ENCODE measurements at regions not wholly inside any gene's neighbourhood (a gene's known extent, or its start where the extent isn't known, plus 50 kb on each side); places are given as distances from the start of the nearest gene placed in this dataset.
"Not testable (repeated sequence)": the region's sequence is repeated elsewhere in the genome, so short reads cannot be mapped to it uniquely, and the experiment has no call there.

DNA sequence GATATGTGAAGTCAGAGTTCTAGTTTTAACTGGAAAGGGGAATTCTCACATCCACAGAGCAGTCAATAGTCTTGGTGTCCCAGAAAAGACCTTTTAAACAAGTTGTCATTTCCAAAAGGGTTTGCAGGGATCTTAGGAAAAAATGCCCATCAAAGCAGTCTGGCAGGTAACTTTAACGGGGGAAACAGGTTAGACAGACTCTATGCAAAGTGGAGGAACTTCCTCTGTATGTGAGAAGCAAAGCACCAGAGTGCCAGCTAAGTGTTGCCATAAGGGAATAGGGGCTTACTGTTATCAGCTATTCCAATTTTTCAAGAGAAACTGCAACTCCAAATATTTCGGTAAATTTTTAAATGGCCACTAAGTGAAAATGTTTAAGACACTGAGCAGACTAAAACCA is 307.9 kb upstream of the MDFIC2 start:
- Histone ChIP-seq H3K4me3 (no peak overlapping the region), H3K9me3 (no peaks in the 10 kb centered on the region), H3K4me1 (no peaks in the 10 kb centered on the region), H3K27ac (no peak overlapping the region), H3K27me3 (no peaks in the 10 kb centered on the region), H3K36me3 (no peaks in the 10 kb centered on the region)
- WGBS, 5 donors, result 35 to 52% (median 42%) methylated on average over 2 of the region's 2 CpGs
- TF ChIP-seq CTCF (IDR thresholded peaks at IDR 0.05), result no peak
- no peak for DNase-seq
- intact Hi-C loops (cut with DNase I; ENCODE audit: low total_unique reads), result no loop called here

GRCh38 chr3:70618151-70618550 is 305.7 kb upstream of the MDFIC2 start:
- H3K4me3 ChIP-seq, result no peak overlapping the region
- intact Hi-C loops (cut with DNase I; ENCODE audit: low total_unique reads), result no loop called here
- H3K9me3 ChIP-seq, result no peaks in the 10 kb centered on the region
- TF ChIP-seq EP300 (IDR thresholded peaks at IDR 0.05), result no peak
- no peak for TF ChIP-seq POLR2A (IDR thresholded peaks at IDR 0.05)
- TF ChIP-seq POLR2AphosphoS5 (IDR thresholded peaks at IDR 0.05), result no peak
- TF ChIP-seq CTCF (IDR thresholded peaks at IDR 0.05), result no peak
- H3K36me3 ChIP-seq, result no peaks in the 10 kb centered on the region
- WGBS, 5 donors, result 88 to 98% (median 97%) methylated on average over 1 of the region's 1 CpG
- H3K27me3 ChIP-seq, result no peaks in the 10 kb centered on the region
- H3K27ac ChIP-seq, result no peak overlapping the region
- H3K4me1 ChIP-seq, result no peaks in the 10 kb centered on the region
- DNase-seq, result no peak

- H3K4me1 ChIP-seq; H3K27me3 ChIP-seq; intact Hi-C loops (cut with DNase I; ENCODE audit: low total_unique reads); H3K27ac ChIP-seq; DNase-seq; H3K4me3 ChIP-seq; H3K9me3 ChIP-seq; H3K36me3 ChIP-seq: not testable (repeated sequence)
- 88 to 96% (median 92%) methylated on average over 14 of the region's 14 CpGs for WGBS, 5 donors
These were observed 304.9 kb upstream of the MDFIC2 start for GRCh38 chr3:70617349-70617748.

GRCh38 chr3:70615286-70615685 is 302.8 kb upstream of the MDFIC2 start:
- Histone ChIP-seq H3K27me3 (no peaks in the 10 kb centered on the region), H3K4me1 (no peaks in the 10 kb centered on the region), H3K27ac (no peak overlapping the region), H3K36me3 (no peaks in the 10 kb centered on the region), H3K4me3 (no peak overlapping the region), H3K9me3 (peaks cover 0 to 6% (median 0%) of the 10 kb centered on the region in 4 donors)
- DNase-seq, result no peak
- intact Hi-C loops (cut with DNase I; ENCODE audit: low total_unique reads), result no loop called here
- TF ChIP-seq POLR2A (IDR thresholded peaks at IDR 0.05) (no peak), POLR2AphosphoS5 (IDR thresholded peaks at IDR 0.05) (no peak), EP300 (IDR thresholded peaks at IDR 0.05) (no peak), CTCF (IDR thresholded peaks at IDR 0.05) (no peak)
- 0 to 27% (median 3%) methylated on average over 1 of the region's 1 CpG for WGBS, 5 donors

DNA sequence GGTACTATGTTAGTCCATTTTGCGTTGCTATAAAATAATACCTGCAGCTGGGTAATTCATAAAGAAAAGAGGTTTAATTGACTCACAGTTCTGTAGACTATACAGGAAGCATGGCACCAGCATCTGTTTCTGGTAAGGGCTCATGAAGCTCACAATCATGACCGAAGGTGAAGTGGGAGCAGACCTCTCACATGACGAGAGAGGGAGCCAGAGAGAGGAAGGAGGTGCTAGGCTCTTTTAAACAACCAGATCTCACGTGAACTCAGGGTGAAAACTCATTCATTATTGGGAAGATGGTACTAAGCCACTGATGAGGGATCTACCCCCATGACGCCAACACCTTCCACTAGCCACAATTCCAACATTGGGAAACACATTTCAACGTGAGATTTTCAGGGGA is 301.7 kb upstream of the MDFIC2 start:
- no peak for DNase-seq
- no peaks in the 10 kb centered on the region for H3K27me3 ChIP-seq
- WGBS, 5 donors, result 73 to 84% (median 84%) methylated on average over 6 of the region's 6 CpGs
- H3K4me1 ChIP-seq, result no peaks in the 10 kb centered on the region
- no peak overlapping the region for H3K4me3 ChIP-seq
- H3K9me3 ChIP-seq, result peaks cover 0 to 6% (median 0%) of the 10 kb centered on the region in 4 donors
- no peak for TF ChIP-seq POLR2A (IDR thresholded peaks at IDR 0.05)
- TF ChIP-seq CTCF (IDR thresholded peaks at IDR 0.05), result no peak
- H3K36me3 ChIP-seq, result no peaks in the 10 kb centered on the region
- intact Hi-C loops (cut with DNase I; ENCODE audit: low total_unique reads), result no loop called here
- H3K27ac ChIP-seq, result no peak overlapping the region

Measured in stomach (tissue), 8 donors.